ENCODE measurements at regions not wholly inside any gene's neighbourhood (a gene's known extent, or its start where the extent isn't known, plus 50 kb on each side); places are given as distances from the start of the nearest gene placed in this dataset.
"Not testable (repeated sequence)": the region's sequence is repeated elsewhere in the genome, so short reads cannot be mapped to it uniquely, and the experiment has no call there.

GRCh38 chr4:103415801-103416200 lies 217.7 kb upstream of the CENPE start:
- DNase-seq (ENCODE audit: low spot score), result no peak

- DNase-seq (ENCODE audit: low spot score), result not testable (repeated sequence)
These were observed 214.5 kb upstream of the CENPE start for GRCh38 chr4:103412646-103413045.

DNA sequence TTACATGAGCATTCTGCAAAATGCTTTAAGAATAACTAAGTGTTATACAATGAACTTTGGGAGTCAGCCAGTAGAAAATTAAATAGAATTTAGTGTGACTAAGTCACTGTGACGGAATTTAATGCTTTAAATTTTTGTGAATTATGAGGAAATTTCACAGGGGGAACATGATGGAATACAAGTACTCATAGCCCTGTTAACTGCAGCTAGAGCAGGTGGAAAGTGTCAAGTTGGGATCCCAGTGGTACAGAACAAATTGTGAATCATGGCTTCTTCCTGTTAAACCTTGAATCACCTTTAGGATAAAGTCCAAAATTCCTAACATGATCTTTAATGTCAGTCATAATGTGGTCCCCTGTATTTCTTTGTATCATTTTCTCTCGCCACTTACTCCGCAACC lies 212.2 kb upstream of the CENPE start:
- no peak for DNase-seq (ENCODE audit: low spot score)

GRCh38 chr4:103405415-103405814 lies 207.3 kb upstream of the CENPE start:
- no peak for DNase-seq (ENCODE audit: low spot score)

DNA sequence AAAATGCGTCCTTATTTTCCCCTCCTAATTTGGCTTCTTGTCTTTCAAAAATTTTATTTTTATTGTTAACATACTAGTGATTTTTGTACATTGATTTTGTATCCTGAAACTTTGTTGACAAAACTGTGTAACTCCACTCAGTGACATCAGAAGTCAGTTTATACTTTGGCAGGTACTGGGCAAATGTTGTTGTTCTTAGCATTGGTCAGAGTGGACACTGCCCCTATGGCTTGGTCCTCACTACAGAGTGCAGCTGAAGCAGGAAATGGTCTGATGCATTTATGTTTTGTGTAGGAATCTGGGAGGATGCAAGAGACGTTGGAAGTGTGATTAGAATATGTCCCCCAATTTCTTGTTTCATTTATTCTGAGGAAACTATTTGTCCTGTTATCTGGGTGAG lies 205.5 kb upstream of the CENPE start:
- DNase-seq (ENCODE audit: low spot score), result no peak

DNA sequence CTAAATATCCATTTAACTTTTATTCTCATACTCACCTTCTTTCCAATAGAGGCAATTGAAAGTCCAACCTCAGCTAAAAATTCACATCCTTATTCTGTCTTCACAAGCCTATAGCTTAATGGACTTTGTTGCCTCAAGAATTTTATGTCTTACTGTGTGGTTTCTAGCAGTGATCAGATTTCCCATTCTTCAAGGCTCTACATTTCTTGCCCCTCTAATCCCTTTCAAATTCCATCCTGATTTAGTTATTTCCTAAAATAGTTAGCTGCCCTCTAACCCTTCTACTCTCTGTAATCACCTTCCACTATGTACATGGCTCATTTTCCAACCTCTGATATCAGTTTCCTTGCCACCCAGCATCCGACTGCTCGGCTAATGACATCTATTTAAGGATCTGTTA lies 204.1 kb upstream of the CENPE start:
- DNase-seq (ENCODE audit: low spot score), result no peak

DNA sequence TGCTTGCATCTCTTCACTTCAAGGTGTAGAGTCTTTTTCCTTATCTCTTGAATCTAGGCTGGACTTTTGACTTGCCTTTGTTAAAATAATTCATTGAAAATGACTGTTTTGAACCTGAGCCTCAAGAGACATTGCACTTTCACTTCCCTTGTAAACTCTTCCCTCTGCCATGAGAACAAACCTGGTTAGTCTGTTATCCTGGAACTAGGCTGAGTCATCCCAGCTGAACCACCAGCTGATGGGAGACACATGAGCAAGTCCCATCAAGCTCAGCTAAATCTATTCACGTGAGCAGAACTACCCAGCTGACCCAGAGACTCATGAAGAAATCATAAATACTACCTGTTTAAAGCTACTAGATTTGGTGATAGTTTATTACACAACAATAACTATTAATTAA lies 202.3 kb upstream of the CENPE start:
- no peak for DNase-seq (ENCODE audit: low spot score)

DNA sequence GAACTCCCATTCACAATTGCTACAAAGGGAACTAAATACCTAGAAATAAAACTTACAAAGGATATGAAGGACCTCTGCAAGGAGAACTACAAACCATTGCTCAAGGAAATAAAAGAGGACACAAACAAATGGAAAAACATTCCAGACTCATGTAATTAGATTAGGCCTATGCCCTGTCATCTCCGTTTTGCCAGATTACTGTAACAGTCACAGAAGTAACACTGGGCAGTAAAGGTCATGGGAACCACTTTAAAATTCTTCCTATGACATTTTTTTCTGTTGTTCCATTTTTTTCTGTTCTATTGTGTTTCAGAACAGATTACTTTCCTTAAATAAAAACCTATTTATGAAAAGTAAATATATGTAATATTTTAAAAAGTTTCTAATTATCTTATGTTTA lies 199.4 kb upstream of the CENPE start:
- DNase-seq (ENCODE audit: low spot score), result no peak

DNA sequence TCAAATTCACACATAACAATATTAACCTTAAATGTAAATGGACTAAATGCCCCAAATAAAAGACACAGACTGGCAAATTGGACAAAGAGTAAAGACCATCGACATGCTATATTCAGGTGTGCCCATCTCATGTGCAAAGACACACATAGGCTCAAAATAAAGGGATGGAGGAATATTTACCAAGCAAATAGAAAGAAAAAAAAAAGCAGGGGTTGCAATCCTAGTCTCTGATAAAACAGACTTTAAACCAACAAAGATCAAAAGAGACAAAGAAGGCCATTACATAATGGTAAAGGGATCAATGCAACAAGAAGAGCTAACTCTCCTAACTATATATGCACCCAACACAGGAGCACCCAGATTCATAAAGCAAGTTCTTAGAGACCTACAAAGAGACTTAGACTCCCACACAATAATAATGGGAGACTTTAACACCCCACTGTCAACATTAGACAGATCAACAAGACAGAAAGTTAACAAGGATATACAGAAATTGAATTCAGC lies 189.4 kb upstream of the CENPE start:
- not testable (repeated sequence) for DNase-seq (ENCODE audit: low spot score)

DNA sequence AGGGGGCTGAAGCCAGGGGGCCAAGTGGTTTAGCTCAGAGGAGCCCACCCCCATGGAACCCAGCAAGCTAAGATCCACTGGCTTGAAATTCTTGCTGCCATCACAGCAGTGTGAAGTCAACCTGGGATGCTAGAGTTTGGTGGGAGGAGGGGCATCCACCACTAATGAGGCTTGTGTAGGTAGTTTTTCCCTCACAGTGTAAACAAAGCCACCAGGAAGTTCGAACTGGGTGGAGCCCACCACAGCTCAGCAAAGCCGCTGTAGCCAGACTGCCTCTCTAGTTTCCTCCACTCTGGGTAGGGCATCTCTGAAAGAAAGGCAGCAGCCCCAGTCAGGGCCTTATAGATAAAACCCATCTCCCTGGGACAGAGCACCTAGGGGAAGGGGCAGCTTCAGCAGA lies 187.4 kb upstream of the CENPE start:
- not testable (repeated sequence) for DNase-seq (ENCODE audit: low spot score)

DNA sequence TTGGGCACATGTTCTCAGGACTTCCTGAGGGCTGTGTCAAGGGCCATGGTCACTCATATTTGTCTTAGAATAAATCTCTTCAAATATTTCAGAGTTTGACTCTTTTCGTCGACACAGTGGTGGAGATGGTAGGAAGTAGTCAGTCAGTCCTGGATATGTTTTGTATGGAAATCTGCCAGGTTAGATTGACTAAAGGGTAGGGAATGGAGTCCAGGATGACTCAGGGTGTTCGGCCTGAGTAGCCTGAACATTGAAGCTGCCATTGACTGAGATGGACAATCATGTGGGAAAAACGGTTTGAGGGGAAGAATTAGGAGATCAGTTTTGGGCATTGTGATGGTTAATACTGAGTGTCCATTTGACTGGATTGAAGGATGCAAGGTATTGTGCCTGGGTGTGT lies 177.1 kb upstream of the CENPE start:
- no peak for DNase-seq (ENCODE audit: low spot score)

- no peak for DNase-seq (ENCODE audit: low spot score)
These were observed 176.6 kb upstream of the CENPE start for GRCh38 chr4:103374758-103375157.

DNA sequence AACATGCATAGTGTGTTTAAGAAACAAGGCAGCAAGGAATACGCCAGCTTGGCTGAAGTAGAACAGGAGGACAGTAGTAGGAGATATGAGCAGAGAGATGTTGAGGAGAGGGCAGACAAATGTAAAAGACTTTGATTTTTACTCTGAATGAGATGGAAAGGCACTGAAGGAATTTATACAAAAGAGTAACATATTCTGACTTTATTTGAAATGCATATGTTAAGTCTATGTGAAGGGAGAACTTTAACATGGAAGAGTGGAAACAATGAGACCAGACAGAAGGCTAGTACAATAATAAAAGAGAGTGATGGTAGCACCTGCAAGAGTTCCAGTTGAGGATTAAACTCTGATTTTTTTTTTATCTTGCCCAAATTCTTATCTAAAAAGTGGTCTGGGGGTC lies 176.2 kb upstream of the CENPE start:
- no peak for DNase-seq (ENCODE audit: low spot score)

DNA sequence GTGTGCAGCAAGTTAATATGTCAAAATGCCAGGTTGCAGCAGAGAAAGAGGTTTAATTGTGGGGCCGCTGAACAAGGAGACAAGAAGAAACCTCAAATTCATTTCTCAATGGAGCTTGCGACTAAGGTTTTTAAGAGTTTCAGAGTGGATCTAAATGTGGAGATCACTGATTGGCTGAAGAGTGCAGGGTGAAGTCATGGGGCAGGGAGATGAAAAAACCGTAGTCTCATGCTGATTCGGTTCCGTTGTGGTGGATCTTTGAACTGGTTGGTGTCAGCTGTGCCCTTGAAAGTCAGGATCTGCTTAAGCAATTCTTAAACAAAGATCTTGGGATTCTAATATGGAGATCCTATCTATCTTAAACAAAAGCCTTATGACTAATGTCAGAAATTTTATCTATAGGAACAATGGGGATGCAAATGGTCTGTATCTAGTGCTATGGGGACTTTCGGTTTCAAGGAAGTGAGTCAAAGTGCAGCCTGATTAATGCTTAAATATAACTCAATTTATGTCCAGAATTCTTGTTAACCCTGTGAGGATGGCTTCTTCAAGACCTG lies 173.9 kb upstream of the CENPE start:
- no peak for DNase-seq (ENCODE audit: low spot score)

DNA sequence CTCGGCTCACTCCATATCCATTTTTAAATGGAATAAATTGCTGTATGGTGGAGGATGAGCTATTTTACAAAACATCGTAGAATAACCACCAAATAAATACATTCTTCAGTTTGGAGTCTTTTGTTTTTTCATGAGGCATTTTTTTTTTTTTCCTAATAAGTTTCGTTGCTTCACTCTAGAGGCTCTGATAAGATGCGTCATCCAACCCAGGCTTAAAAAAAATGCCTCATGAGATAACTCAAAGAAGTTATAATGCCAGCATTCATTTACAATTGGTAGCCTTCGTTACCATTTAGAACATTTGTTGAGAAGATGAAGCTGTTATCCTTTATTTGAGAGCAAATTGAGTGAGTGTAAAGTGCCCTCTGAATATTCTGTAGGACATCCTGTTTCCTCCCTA lies 172.2 kb upstream of the CENPE start:
- no peak for DNase-seq (ENCODE audit: low spot score)

DNA sequence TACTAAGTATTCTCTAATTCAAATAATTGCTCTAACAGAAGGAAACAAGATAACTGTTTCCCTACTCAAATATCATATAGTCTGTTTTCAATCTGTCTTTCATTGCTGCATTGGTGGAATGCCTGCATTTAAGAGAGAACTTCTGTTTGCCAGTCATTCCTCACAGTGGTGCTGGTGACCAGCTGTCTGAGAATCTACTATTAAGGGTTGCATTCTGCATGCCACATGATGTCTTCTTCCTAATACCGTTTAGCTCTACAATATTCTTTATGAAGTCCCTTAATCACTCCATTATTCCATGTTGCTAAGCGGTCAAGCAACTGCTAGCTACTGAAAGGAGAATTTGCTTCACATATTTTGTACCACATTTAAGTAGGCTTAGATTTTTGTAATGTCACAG lies 167.1 kb upstream of the CENPE start:
- no peak for DNase-seq (ENCODE audit: low spot score)

GRCh38 chr4:103364083-103364482 lies 165.9 kb upstream of the CENPE start:
- no peak for DNase-seq (ENCODE audit: low spot score)

DNA sequence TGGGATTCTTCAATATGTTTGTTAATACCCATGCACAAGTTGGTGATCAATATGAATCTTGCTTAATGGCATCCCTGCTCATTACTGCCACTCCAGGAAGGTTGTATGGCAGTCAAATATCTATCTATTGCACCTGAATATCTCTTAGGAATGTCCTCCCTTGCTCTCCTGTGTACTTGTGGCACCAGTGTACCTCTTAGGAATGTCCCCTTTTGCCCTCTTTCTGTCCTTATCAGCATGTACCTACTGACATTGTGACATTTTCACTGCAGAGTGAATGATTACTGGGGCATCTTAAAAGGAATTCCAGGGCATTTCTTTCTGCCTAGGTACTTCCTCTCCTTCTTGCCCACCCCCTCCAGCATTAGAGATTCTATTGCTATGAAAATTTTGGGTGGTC lies 163.8 kb upstream of the CENPE start:
- no peak for DNase-seq (ENCODE audit: low spot score)

DNA sequence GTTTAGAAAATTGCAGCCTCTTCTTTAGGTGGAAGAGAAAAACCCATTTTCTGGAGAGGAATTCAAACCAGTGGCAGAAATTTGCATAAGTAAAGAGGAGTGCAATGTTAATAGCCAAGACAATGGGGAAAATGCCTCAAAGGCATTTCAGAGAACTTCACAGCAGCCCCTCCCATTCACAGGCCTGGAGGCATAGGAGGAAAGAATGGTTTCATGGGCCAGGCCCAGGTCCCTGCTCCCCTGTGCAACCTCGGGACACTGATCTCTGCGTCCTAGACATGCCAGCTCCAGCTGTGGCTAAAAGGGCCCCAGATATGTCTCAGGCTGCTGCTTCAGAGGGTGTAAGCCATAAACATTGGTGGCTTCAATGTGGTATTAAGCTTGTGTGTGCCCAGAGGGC lies 161.8 kb upstream of the CENPE start:
- DNase-seq (ENCODE audit: low spot score), result no peak

GRCh38 chr4:103354006-103354405 lies 155.9 kb upstream of the CENPE start:
- no peak for DNase-seq (ENCODE audit: low spot score)

DNA sequence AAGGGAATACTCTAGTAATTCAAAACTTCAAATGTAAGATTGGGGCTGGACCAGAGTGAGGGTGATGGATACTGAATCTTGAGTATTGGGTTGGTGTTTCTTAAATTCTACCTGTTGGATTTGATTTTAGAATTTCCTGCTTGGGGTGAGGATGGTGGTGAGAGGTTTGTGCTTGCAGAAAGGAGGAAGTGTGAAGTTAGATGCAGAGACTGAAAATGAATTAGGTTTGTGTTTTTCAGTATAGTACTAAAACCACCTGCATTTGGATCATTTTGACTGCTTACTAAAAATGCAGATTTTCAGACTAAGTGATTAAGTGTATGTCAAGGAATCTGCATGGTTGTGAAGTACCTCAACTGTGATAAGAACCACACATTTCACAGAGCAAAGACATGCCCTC lies 131.5 kb upstream of the CENPE start:
- no peak for DNase-seq (ENCODE audit: low spot score)

- no peak for DNase-seq (ENCODE audit: low spot score)
These were observed 126.7 kb upstream of the CENPE start for GRCh38 chr4:103324811-103325210.

DNA sequence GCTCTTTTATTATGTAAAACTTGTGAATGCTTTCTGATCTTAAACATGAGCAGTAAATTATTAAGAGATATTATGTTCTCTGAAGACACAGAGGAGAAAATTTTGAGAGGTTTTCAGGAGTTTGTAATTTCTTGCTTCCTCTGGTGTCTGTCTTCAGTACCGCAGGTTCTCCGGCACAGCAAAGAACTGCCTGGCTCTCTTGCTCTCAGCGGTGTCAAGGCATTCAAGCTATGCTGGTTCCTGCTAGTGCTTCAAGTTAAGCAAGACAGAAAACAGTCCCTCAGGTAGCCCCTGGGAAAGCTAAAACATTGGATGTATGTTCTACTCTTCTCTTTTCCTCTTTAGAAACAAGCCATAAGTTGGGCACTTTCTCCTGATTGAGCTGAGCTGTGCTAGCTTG lies 120.2 kb upstream of the CENPE start:
- DNase-seq (ENCODE audit: low spot score), result no peak

DNA sequence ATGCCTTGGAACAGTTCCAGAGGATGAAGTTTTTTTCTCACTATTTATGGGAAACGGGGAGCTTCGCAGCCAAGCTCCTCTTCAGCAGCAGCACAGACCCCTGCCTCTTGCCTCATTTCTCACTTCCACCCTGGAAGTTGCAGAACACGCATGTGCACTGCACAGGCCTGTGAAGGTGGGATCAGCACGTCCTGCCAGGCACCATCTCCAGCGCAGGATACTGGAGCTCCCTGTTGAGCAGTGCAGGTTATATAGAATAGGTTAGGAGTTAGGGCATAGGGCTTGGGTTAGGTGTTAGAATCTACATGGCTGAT lies 110.1 kb upstream of the CENPE start:
- DNase-seq (ENCODE audit: low spot score), result no peak
